Naive thymus-derived CD8-positive, alpha-beta T cell (primary cell): ENCODE measurements at regions not wholly inside any gene's neighbourhood (a gene's known extent, or its start where the extent isn't known, plus 50 kb on each side); places are given as distances from the start of the nearest gene placed in this dataset.
"Not testable (repeated sequence)": the region's sequence is repeated elsewhere in the genome, so short reads cannot be mapped to it uniquely, and the experiment has no call there.

Experiments used
- ATAC-seq, 2 donors: fragments of 150-1000 bp; cut with Tn5 transposase in 1 of 2; sonication (Bioruptor Pico), chemical (Tn5 transposase) in 1 of 2; 1 replicate in 1 of 2; 2 replicates in 1 of 2; pipeline ENCODE4 v1.10.0; 2021; ENCODE audit warnings: mild to moderate bottlenecking in 2 of 2, moderate library complexity in 2 of 2
- POLR2A ChIA-PET: fragments of 350-600 bp; sonication (Branson Sonifier 250); formaldehyde crosslinking; loops from one replicate; lab custom pipeline; 2021; ENCODE audit warnings: antibody characterized with exemption; lab: Charles Lee
- DNase-seq, 10 donors: peaks; one replicate each; pipeline versions ENCODE4 v3.0.0 to v3.0.0-alpha.2; 2020 to 2022
- H3K27ac Mint-ChIP-seq, 10 donors: one replicate each; pipeline ENCODE4 v1.8.0; 2020 to 2022; ENCODE audit warnings: mild to moderate bottlenecking in 10 of 10, mixed read lengths in 10 of 10, moderate library complexity in 4 of 10, inconsistent platforms in 1 of 10
- H3K27me3 Mint-ChIP-seq, 5 donors: one replicate each; pipeline ENCODE4 v1.8.0; 2021 to 2022; ENCODE audit warnings: mixed read lengths in 5 of 5
- H3K36me3 Mint-ChIP-seq, 3 donors: one replicate each; pipeline ENCODE4 v1.8.0; 2020 to 2022; ENCODE audit warnings: mixed read lengths in 3 of 3, mild to moderate bottlenecking in 2 of 3, inconsistent platforms in 1 of 3
- H3K4me1 Mint-ChIP-seq, 4 donors: one replicate each; pipeline ENCODE4 v1.8.0; 2021 to 2022; ENCODE audit warnings: mixed read lengths in 4 of 4
- H3K4me3 Mint-ChIP-seq, 10 donors: one replicate each; pipeline ENCODE4 v1.8.0; 2020 to 2022; ENCODE audit warnings: mild to moderate bottlenecking in 10 of 10, mixed read lengths in 10 of 10, moderate library complexity in 6 of 10, inconsistent platforms in 1 of 10
- H3K9me3 Mint-ChIP-seq, 9 donors: one replicate each; pipeline ENCODE4 v1.8.0; 2020 to 2022; ENCODE audit warnings: mixed read lengths in 9 of 9, mild to moderate bottlenecking in 3 of 9, inconsistent platforms in 1 of 9, moderate library complexity in 1 of 9

DNA sequence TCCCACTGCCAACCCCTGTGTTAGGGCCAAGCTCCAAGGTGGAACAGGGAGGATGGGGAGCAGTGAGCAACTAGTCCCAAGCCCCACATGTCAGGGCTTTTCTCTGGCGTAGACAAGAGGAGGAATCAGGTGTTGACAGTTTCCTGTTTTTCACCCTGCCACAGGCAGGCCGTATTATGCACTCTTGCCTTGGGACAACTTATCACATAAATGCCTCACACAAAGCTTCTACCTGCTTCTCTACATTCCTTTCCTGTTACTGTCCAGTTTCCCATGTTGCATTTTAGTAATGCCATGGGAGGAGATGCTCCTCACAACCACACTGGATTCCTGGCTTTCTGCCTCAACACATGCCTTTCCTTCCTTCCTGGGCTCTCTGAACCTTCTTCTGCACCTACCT is 381.2 kb upstream of the ATP11B start:
- ATAC-seq (no peak), DNase-seq (no peak)
- H3K4me3 Mint-ChIP-seq, result no peak overlapping the region
- peaks cover 0 to 8% (median 0%) of the 10 kb centered on the region in 5 donors for H3K27me3 Mint-ChIP-seq
- no peak overlapping the region for H3K27ac Mint-ChIP-seq
- POLR2A ChIA-PET, result no interaction called here
- no peaks in the 10 kb centered on the region for H3K4me1 Mint-ChIP-seq
- H3K9me3 Mint-ChIP-seq, result peaks cover 0 to 4% (median 0%) of the 10 kb centered on the region in 9 donors
- H3K36me3 Mint-ChIP-seq, result no peaks in the 10 kb centered on the region

DNA sequence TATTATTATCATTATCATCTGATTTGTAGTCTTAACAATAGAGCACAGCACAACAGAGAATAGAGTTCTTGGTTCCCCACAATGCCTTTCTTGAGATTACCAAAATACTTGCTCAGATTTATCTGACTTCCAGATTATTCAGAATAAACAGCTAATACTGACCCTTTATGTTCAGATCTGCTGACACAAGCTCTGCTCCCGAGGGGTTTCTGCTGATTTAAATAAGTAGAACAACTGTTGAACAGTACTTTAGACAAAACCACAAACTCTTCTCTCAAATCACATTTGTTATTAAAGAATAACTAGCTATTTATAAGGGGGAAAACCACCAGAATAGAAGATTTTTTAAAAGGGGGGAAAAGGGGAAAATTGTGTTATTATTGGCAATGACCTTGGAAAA is 380.2 kb upstream of the ATP11B start:
- H3K4me3 Mint-ChIP-seq, result no peak overlapping the region
- ATAC-seq (no peak), DNase-seq (no peak)
- POLR2A ChIA-PET, result no interaction called here
- no peaks in the 10 kb centered on the region for H3K4me1 Mint-ChIP-seq
- no peaks in the 10 kb centered on the region for H3K9me3 Mint-ChIP-seq
- peaks cover 0 to 4% (median 0%) of the 10 kb centered on the region in 5 donors for H3K27me3 Mint-ChIP-seq
- no peak overlapping the region for H3K27ac Mint-ChIP-seq
- no peaks in the 10 kb centered on the region for H3K36me3 Mint-ChIP-seq

DNA sequence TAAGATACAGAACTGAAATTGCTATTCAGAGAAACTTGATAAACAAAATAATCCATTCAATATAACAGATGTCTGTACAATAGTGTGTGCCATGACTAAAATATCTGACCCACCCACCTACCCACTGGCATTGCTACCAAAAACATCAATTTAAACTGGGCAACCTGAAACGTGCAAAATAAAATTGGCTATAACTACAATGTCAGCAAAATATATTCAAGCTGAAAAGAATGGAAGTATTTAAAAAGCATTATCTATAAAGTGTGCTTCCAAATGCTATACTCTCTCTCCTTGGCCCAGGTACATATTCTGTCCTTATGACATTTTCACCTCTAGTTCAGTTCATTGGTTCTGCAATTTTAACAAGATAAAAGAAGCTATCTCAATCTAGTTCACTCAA is 379.6 kb upstream of the ATP11B start:
- Mint-ChIP-seq H3K27me3 (peaks cover 0 to 4% (median 0%) of the 10 kb centered on the region in 5 donors), H3K9me3 (no peaks in the 10 kb centered on the region), H3K36me3 (no peaks in the 10 kb centered on the region), H3K4me3 (no peak overlapping the region), H3K4me1 (no peaks in the 10 kb centered on the region), H3K27ac (no peak overlapping the region)
- ATAC-seq (no peak), DNase-seq (no peak)
- POLR2A ChIA-PET, result no interaction called here

DNA sequence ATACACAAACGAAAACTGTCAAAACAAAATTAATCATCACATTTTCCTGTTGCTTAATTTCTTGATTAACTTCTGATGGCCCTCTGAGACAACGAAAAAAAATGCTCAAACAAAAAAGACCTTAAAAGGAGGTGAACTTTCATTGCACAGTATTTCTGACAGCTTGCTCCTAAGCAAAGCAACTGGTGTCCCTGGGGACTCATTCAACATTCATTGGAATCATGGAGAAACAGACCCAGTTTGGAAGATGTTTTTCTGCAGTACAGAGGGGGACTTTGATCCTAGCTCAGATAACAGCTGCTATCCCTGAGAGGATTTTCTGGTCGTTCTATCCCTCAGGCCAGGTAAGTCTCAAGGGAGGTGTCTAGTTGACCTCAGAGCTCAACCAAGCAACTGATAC is 378.7 kb upstream of the ATP11B start:
- Mint-ChIP-seq H3K36me3 (no peaks in the 10 kb centered on the region), H3K4me1 (no peaks in the 10 kb centered on the region), H3K27ac (no peak overlapping the region), H3K27me3 (peaks cover 0 to 4% (median 0%) of the 10 kb centered on the region in 5 donors), H3K4me3 (no peak overlapping the region), H3K9me3 (no peaks in the 10 kb centered on the region)
- ATAC-seq (no peak), DNase-seq (no peak)
- POLR2A ChIA-PET, result no interaction called here

DNA sequence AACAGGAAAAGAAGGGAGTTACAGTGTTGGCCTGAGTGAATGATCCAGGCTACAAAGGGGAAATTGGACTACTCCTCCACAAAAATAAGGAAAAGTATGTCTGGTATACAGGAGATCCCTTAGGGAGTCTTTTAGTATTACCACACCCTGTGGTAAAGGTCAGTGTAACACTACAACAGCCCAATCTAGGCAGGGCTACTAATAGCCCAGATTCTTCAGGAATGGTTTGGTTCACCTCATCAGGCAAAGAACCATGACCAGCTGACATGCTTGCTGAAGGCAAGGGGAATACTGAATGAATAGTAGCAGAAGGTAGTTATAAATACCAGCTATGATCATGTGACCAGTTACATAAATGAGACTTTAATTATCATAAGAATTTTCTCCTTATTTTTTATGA is 372.6 kb upstream of the ATP11B start:
- H3K4me3 Mint-ChIP-seq, result no peak overlapping the region
- POLR2A ChIA-PET, result no interaction called here
- no peaks in the 10 kb centered on the region for H3K36me3 Mint-ChIP-seq
- ATAC-seq (no peak), DNase-seq (no peak)
- peaks cover 0 to 11% (median 3%) of the 10 kb centered on the region in 5 donors for H3K27me3 Mint-ChIP-seq
- no peaks in the 10 kb centered on the region for H3K4me1 Mint-ChIP-seq
- no peak overlapping the region for H3K27ac Mint-ChIP-seq
- peaks cover 0 to 14% (median 0%) of the 10 kb centered on the region in 9 donors for H3K9me3 Mint-ChIP-seq

DNA sequence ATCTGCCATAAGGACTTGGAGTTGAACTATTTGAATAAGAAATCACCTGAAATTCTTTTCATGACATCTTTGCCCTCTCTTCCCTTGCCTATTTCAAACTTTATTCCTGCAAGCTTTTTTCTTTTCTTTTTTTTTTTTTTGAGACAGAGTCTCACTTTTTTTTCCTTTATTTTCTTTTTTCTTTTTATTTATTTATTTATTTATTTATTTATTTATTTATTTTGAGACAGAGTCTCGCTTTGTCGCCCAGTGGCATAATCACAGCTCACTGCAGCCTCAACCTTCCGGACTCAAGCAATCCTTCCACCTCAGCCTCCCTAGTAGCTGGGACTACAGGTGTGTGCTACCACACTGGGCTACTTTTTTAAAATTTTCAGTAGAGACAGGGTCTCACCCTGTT is 369.3 kb upstream of the ATP11B start:
- Mint-ChIP-seq H3K9me3 (peaks cover 0 to 14% (median 0%) of the 10 kb centered on the region in 9 donors), H3K4me3 (no peak overlapping the region), H3K36me3 (no peaks in the 10 kb centered on the region), H3K27me3 (peaks cover 0 to 13% (median 3%) of the 10 kb centered on the region in 5 donors), H3K27ac (no peak overlapping the region), H3K4me1 (no peaks in the 10 kb centered on the region)
- DNase-seq (no peak), ATAC-seq (no peak)
- POLR2A ChIA-PET, result no interaction called here

DNA sequence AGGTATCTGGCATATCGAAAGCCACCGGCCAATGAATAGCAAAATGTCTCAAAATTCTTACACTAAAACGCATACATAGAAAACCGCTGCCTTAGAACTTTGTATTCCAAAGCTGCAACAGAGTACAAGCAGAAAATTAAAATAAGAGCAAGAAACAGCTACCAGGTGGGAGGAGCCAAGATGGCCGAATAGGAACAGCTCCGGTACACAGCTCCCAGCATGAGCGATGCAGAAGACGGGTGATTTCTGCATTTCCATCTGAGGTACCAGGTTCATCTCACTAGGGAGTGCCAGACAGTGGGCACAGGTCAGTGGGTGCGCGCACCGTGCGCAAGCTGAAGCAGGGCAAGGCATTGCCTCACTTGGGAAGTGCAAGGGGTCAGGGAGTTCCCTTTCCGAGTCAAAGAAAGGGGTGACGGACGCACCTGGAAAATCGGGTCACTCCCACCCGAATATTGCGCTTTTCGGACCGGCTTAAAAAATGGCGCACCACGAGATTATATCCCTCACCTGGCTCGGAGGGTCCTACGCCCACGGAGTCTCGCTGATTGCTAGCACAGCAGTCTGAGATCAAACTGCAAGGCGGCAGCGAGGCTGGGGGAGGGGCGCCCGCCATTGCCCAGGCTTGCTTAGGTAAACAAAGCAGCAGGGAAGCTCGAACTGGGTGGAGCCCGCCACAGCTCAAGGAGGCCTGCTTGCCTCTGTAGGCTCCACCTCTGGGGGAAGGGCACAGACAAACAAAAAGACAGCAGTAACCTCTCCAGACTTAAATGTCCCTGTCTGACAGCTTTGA is 367.2 kb upstream of the ATP11B start:
- H3K27ac Mint-ChIP-seq, H3K36me3 Mint-ChIP-seq, DNase-seq, H3K4me3 Mint-ChIP-seq, ATAC-seq, H3K4me1 Mint-ChIP-seq, POLR2A ChIA-PET: not testable (repeated sequence)
- Mint-ChIP-seq H3K27me3 (peaks cover 0 to 13% (median 3%) of the 10 kb centered on the region in 5 donors), H3K9me3 (peaks cover 0 to 14% (median 0%) of the 10 kb centered on the region in 9 donors)

DNA sequence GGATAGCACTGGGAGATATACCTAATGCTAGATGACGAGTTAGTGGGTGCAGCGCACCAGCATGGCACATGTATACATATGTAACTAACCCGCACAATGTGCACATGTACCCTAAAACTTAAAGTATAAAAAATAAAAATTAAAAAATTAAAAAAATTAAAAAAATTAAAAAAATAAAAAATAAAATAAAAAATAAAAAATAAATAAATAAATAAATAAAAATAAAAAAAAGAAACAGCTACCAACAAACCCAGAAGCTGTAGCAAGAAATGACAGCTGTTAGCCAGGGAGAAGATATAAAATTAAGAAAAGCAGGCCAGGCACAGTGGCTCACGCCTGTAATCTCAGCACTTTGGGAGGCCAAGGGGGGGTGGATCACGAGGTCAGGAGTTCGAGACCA is 361.3 kb upstream of the ATP11B start:
- DNase-seq, ATAC-seq, H3K4me1 Mint-ChIP-seq, H3K27me3 Mint-ChIP-seq, H3K27ac Mint-ChIP-seq, POLR2A ChIA-PET, H3K36me3 Mint-ChIP-seq, H3K9me3 Mint-ChIP-seq, H3K4me3 Mint-ChIP-seq: not testable (repeated sequence)

DNA sequence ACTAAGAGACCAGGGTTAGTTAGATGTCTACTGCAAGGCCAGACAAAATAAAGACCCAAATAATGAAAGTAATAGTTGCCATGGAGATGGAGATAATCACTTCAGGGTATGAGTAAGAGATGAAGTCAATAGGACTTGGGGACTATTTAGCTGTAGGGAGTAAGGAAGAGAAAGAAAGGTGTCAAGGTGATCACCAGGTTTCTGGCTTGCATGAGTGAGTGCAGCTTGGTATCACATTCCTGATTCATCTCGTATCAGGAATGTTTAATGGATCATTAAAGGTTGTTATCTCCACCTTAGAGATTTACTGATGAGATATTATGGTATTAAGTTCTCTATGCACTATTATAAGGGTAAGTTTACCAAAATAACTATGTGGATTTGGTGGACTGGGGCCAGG is 357.4 kb upstream of the ATP11B start:
- Mint-ChIP-seq H3K4me3 (no peak overlapping the region), H3K36me3 (no peaks in the 10 kb centered on the region)

DNA sequence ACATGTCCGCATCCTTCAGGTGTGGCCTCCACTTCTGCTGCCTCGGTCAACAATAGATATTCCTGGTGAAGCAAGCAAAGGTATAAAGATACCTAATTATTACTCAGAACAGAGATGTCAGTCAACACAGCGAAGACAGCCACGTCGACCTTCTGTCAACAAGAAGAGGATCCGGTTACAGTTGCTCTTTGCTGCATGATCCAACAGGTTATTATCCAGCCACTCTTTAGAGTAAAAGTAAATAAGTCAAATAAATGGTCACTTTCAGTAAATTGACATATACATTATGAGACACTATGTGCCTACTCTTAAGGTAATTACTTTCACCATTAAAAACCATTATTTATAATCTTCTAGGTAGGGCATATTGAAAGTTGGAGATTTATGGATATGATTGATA is 356.8 kb upstream of the ATP11B start:
- Mint-ChIP-seq H3K4me1 (no peaks in the 10 kb centered on the region), H3K9me3 (peaks cover 0 to 10% (median 0%) of the 10 kb centered on the region in 9 donors), H3K27ac (no peak overlapping the region), H3K36me3 (no peaks in the 10 kb centered on the region), H3K27me3 (no peaks in the 10 kb centered on the region), H3K4me3 (no peak overlapping the region)
- POLR2A ChIA-PET, result no interaction called here
- no peak for ATAC-seq
- DNase-seq, result no peak

More for the DNA sequence above, 357.4 kb upstream of the ATP11B start:
- Mint-ChIP-seq H3K4me1 (no peaks in the 10 kb centered on the region), H3K27ac (no peak overlapping the region), H3K9me3 (peaks cover 0 to 10% (median 0%) of the 10 kb centered on the region in 9 donors), H3K27me3 (no peaks in the 10 kb centered on the region)
- POLR2A ChIA-PET, result no interaction called here
- no peak for ATAC-seq
- DNase-seq, result no peak

DNA sequence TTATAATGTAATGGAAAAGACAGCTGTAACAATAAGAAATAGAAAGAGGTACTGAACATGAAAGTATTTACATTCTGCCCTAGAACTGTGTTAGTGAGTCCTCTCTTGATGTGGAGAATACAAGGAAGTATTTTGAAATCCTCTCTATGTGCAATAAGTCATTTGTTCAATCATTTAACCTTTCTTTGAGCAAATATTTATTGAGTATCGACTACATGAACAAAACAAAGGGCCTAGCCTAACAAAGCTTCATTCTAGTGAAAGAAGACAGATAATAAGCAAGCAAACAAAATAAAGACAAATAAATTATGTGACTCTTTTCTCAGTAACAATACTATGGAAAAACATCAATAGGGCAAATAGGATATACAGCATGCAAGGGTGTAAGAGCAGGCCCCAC is 354.9 kb upstream of the ATP11B start:
- H3K4me3 Mint-ChIP-seq, result no peak overlapping the region
- no peaks in the 10 kb centered on the region for H3K27me3 Mint-ChIP-seq
- POLR2A ChIA-PET, result no interaction called here
- H3K4me1 Mint-ChIP-seq, result no peaks in the 10 kb centered on the region
- no peak for DNase-seq
- ATAC-seq, result no peak
- no peaks in the 10 kb centered on the region for H3K36me3 Mint-ChIP-seq
- H3K9me3 Mint-ChIP-seq, result peaks cover 0 to 10% (median 0%) of the 10 kb centered on the region in 9 donors
- no peak overlapping the region for H3K27ac Mint-ChIP-seq

DNA sequence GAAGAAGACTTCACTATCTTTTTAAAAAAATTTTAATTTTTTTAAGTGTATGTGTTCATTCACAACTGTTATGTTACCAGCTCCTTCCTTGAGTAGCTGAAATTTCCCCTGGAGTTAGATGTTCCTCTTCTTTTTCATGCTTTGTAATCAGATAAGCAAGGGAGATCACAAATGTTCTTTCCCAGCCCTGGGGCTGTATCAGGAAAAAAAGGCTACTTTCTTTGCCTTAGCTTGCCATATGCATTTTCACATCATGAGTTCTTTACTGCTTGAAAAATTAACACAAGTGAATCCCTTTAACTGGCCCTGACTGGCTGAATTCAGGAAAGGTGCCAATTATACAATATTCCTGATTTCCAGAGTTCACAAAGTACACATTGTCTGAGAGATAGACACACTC is 353.2 kb upstream of the ATP11B start:
- no peaks in the 10 kb centered on the region for H3K36me3 Mint-ChIP-seq
- ATAC-seq, result no peak
- H3K27me3 Mint-ChIP-seq, result no peaks in the 10 kb centered on the region
- H3K27ac Mint-ChIP-seq, result no peak overlapping the region
- POLR2A ChIA-PET, result no interaction called here
- H3K9me3 Mint-ChIP-seq, result peaks cover 0 to 10% (median 0%) of the 10 kb centered on the region in 9 donors
- H3K4me1 Mint-ChIP-seq, result no peaks in the 10 kb centered on the region
- no peak for DNase-seq
- no peak overlapping the region for H3K4me3 Mint-ChIP-seq

DNA sequence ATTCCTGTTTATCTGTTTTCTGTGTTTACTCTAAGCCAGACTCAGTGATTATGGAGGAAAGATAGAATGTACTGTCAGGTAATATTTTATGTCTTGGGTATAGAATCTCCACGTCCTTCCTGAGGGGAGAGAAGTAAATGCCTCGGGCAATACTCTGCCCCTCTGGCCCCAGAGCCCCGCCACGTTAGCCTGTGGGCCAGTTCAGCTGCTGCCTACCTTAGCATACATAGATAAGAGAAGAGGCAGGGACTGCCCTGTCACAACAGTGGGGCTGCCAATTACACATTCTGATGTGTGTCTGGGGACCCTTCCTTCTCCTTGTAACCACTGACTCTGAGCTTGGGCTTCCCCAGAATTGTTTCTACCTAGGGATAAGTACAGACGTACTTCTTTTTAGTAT is 347.7 kb upstream of the ATP11B start:
- Mint-ChIP-seq H3K4me1 (no peaks in the 10 kb centered on the region), H3K36me3 (no peaks in the 10 kb centered on the region), H3K27ac (no peak overlapping the region), H3K4me3 (no peak overlapping the region), H3K9me3 (no peaks in the 10 kb centered on the region), H3K27me3 (peaks cover 0 to 1% (median 0%) of the 10 kb centered on the region in 5 donors)
- ATAC-seq (no peak), DNase-seq (no peak)
- POLR2A ChIA-PET, result no interaction called here
